Caco-2 (cell line): ENCODE measurements at regions not wholly inside any gene's neighbourhood (a gene's known extent, or its start where the extent isn't known, plus 50 kb on each side); places are given as distances from the start of the nearest gene placed in this dataset.

Experiments used
- BruUV-seq: library from RNA; stranded (reverse); fragments of 400-500 nt; replicated peaks from 2 replicates; lab custom pipeline; 2021; lab: Mats Ljungman, UMichigan
- CTCF ChIA-PET: fragments of 300-600 bp; sonication (Branson Sonifier 250); formaldehyde crosslinking; loops from one replicate; lab custom pipeline; 2022; ENCODE audit warnings: antibody characterized with exemption; lab: Charles Lee
- POLR2A ChIA-PET: fragments of 300-600 bp; sonication (Branson Sonifier 250); formaldehyde crosslinking; loops from one replicate; lab custom pipeline; 2022; ENCODE audit warnings: antibody characterized with exemption; lab: Charles Lee
- DNase-seq, 2 experiments: peaks; one replicate each; pipeline versions ENCODE4 v3.0.0 to v3.0.0-alpha.2; 2020 to 2022
- H3K27me3 ChIP-seq: replicated peaks from 2 replicates; pipeline ENCODE4 v1.6.0; 2011; ENCODE audit warnings: low read length; ENCODE audit not compliant: control insufficient read depth, insufficient read depth
- H3K36me3 ChIP-seq: 2 replicates; pipeline ENCODE4 v1.5.1; 2011; ENCODE audit warnings: low read length; ENCODE audit not compliant: control insufficient read depth, insufficient read depth
- H3K4me1 ChIP-seq: fragments of 250-450 bp; sonication (Bioruptor Pico); 2 replicates; pipeline ENCODE4 v1.5.1; 2020; ENCODE audit warnings: mild to moderate bottlenecking
- H3K4me3 ChIP-seq: 2 replicates; pipeline ENCODE4 v1.5.1; 2011; ENCODE audit warnings: low read depth, mild to moderate bottlenecking, control low read depth, low read length
- H3K9me3 ChIP-seq: fragments of 250-450 bp; sonication (Bioruptor Pico); 2 replicates; pipeline ENCODE4 v1.5.1; 2020; ENCODE audit warnings: mild to moderate bottlenecking, moderate library complexity
- H3K27ac Mint-ChIP-seq: one replicate; pipeline ENCODE4 v1.8.0; 2022; ENCODE audit warnings: mixed read lengths; ENCODE audit not compliant: unreplicated experiment
- H3K27me3 Mint-ChIP-seq: one replicate; pipeline ENCODE4 v1.8.0; 2022; ENCODE audit warnings: mixed read lengths; ENCODE audit not compliant: insufficient read depth, unreplicated experiment
- H3K36me3 Mint-ChIP-seq: one replicate; pipeline ENCODE4 v1.8.0; 2022; ENCODE audit warnings: mild to moderate bottlenecking, mixed read lengths; ENCODE audit not compliant: insufficient read depth, unreplicated experiment
- H3K4me1 Mint-ChIP-seq: one replicate; pipeline ENCODE4 v1.8.0; 2022; ENCODE audit warnings: low read depth, mixed read lengths; ENCODE audit not compliant: unreplicated experiment
- H3K4me3 Mint-ChIP-seq: one replicate; pipeline ENCODE4 v1.8.0; 2022; ENCODE audit warnings: mild to moderate bottlenecking, moderate library complexity, mixed read lengths; ENCODE audit not compliant: unreplicated experiment
- H3K9me3 Mint-ChIP-seq: one replicate; pipeline ENCODE4 v1.8.0; 2022; ENCODE audit warnings: mixed read lengths; ENCODE audit not compliant: unreplicated experiment
- CTCF ChIP-seq, 2 experiments: fragments of 200-600 bp in 1 of 2; IDR thresholded peaks; 1 replicate in 1 of 2; 2 replicates in 1 of 2; pipeline versions ENCODE4 v1.5.1 to v1.8.0; 2011 to 2022; ENCODE audit warnings: antibody characterized with exemption in 1 of 2, control low read depth in 1 of 2, inconsistent platforms in 1 of 2, low read depth in 1 of 2, low read length in 1 of 2, mild to moderate bottlenecking in 1 of 2, moderate library complexity in 1 of 2; ENCODE audit not compliant: insufficient read depth in 1 of 2, severe bottlenecking in 1 of 2, unreplicated experiment in 1 of 2
- intact Hi-C: fragments of 100-400 bp; cut with micrococcal nuclease; formaldehyde crosslinking; loops from one replicate; pipeline ENCODE4 v1.10.0; 2022; ENCODE audit not compliant: unreplicated experiment

- H3K36me3 ChIP-seq = no peaks in the 10 kb centered on the region
- Mint-ChIP-seq H3K27me3 (peaks cover 6% of the 10 kb centered on the region), H3K4me3 (no peak overlapping the region), H3K27ac (no peak overlapping the region), H3K4me1 (no peaks in the 10 kb centered on the region), H3K9me3 (peaks cover 9% of the 10 kb centered on the region), H3K36me3 (no peaks in the 10 kb centered on the region)
- H3K9me3 ChIP-seq = no peaks in the 10 kb centered on the region
- H3K4me1 ChIP-seq = no peaks in the 10 kb centered on the region
- DNase-seq = no peak
- H3K4me3 ChIP-seq = no peak overlapping the region
- intact Hi-C loops = no loop called here
- ChIA-PET POLR2A (no interaction called here), CTCF (no interaction called here)
- no peaks in the 10 kb centered on the region for H3K27me3 ChIP-seq
- BruUV-seq = no TSS peak
- no peak for TF ChIP-seq CTCF (IDR thresholded peaks at IDR 0.05; ENCODE audit: insufficient read depth in 1 of 2, low read depth in 1 of 2, low read length in 1 of 2, severe bottlenecking in 1 of 2, unreplicated experiment in 1 of 2)
These were observed 146.1 kb downstream of the GAS1 start for GRCh38 chr9:86801246-86801645.

GRCh38 chr9:86800681-86801080, 146.6 kb downstream of the GAS1 start:
- ChIA-PET POLR2A (no interaction called here), CTCF (no interaction called here)
- Mint-ChIP-seq H3K4me1 (no peaks in the 10 kb centered on the region), H3K27ac (no peak overlapping the region), H3K36me3 (no peaks in the 10 kb centered on the region), H3K9me3 (peaks cover 9% of the 10 kb centered on the region), H3K27me3 (peaks cover 6% of the 10 kb centered on the region), H3K4me3 (no peak overlapping the region)
- no peak for TF ChIP-seq CTCF (IDR thresholded peaks at IDR 0.05; ENCODE audit: insufficient read depth in 1 of 2, low read depth in 1 of 2, low read length in 1 of 2, severe bottlenecking in 1 of 2, unreplicated experiment in 1 of 2)
- BruUV-seq = no TSS peak
- H3K27me3 ChIP-seq = no peaks in the 10 kb centered on the region
- H3K36me3 ChIP-seq = no peaks in the 10 kb centered on the region
- H3K4me1 ChIP-seq = no peaks in the 10 kb centered on the region
- intact Hi-C loops = no loop called here
- no peak overlapping the region for H3K4me3 ChIP-seq
- DNase-seq = no peak
- H3K9me3 ChIP-seq = no peaks in the 10 kb centered on the region

- H3K4me3 Mint-ChIP-seq = no peak overlapping the region
- no peaks in the 10 kb centered on the region for H3K4me1 ChIP-seq
- no peak for DNase-seq
- no peaks in the 10 kb centered on the region for H3K36me3 Mint-ChIP-seq
- no peaks in the 10 kb centered on the region for H3K9me3 ChIP-seq
- no peak for TF ChIP-seq CTCF (IDR thresholded peaks at IDR 0.05; ENCODE audit: insufficient read depth in 1 of 2, low read depth in 1 of 2, low read length in 1 of 2, severe bottlenecking in 1 of 2, unreplicated experiment in 1 of 2)
- no peak overlapping the region for H3K4me3 ChIP-seq
- no peak overlapping the region for H3K27ac Mint-ChIP-seq
- peaks cover 5% of the 10 kb centered on the region for H3K27me3 Mint-ChIP-seq
- BruUV-seq = no TSS peak
- H3K4me1 Mint-ChIP-seq = no peaks in the 10 kb centered on the region
- POLR2A ChIA-PET = no interaction called here
- CTCF ChIA-PET = no interaction called here
- no peaks in the 10 kb centered on the region for H3K36me3 ChIP-seq
- intact Hi-C loops = no loop called here
- peaks cover 9% of the 10 kb centered on the region for H3K9me3 Mint-ChIP-seq
- H3K27me3 ChIP-seq = no peaks in the 10 kb centered on the region
These were observed 148.3 kb downstream of the GAS1 start for GRCh38 chr9:86798966-86799365.
